PC-3 (cell line): ENCODE measurements at regions not wholly inside any gene's neighbourhood (a gene's known extent, or its start where the extent isn't known, plus 50 kb on each side); places are given as distances from the start of the nearest gene placed in this dataset.

Experiments
- ATAC-seq: fragments of 200-7000 bp; cut with Tn5 transposase; 2 replicates; pipeline ENCODE4 v1.9.1; 2020; ENCODE audit warnings: mild to moderate bottlenecking, moderate library complexity
- BruUV-seq: library from RNA; stranded (reverse); fragments of 400-500 nt; replicated peaks from 2 replicates; lab custom pipeline; 2021; lab: Mats Ljungman, UMichigan
- CTCF ChIA-PET: fragments of 300-600 bp; sonication (Branson Sonifier 250); formaldehyde crosslinking; loops from one replicate; lab custom pipeline; 2022; ENCODE audit warnings: antibody characterized with exemption; lab: Charles Lee
- POLR2A ChIA-PET: fragments of 300-600 bp; sonication (Branson Sonifier 250); formaldehyde crosslinking; loops from one replicate; lab custom pipeline; 2022; ENCODE audit warnings: antibody characterized with exemption; ENCODE audit not compliant: unreplicated experiment; lab: Charles Lee
- DNase-seq: peaks from one replicate; pipeline ENCODE4 v3.0.0-alpha.2; 2015
- H2AFZ ChIP-seq: fragments of 300-600 bp; sonication (generic); 2 replicates; pipeline ENCODE4 v1.6.0; 2016; ENCODE audit warnings: antibody characterized with exemption, low read length
- H3F3A ChIP-seq: fragments of 300-600 bp; sonication (generic); one replicate; pipeline ENCODE4 v1.6.0; 2017; ENCODE audit warnings: antibody characterized with exemption, low read length, control low read depth, mild to moderate bottlenecking; ENCODE audit not compliant: unreplicated experiment
- H3K27ac ChIP-seq: fragments of 300-600 bp; sonication (generic); 2 replicates; pipeline ENCODE4 v1.5.1; 2016; ENCODE audit warnings: mild to moderate bottlenecking, low read length
- H3K27me3 ChIP-seq: fragments of 300-600 bp; sonication (generic); 2 replicates; pipeline ENCODE4 v1.6.1; 2016; ENCODE audit warnings: low read length, mixed read lengths
- H3K36me3 ChIP-seq: fragments of 300-600 bp; sonication (generic); 2 replicates; pipeline ENCODE4 v1.6.1; 2016; ENCODE audit warnings: low read depth, mixed run types, low read length, mixed read lengths
- H3K4me1 ChIP-seq: fragments of 300-600 bp; sonication (generic); 2 replicates; pipeline ENCODE4 v1.5.1; 2016; ENCODE audit warnings: low read length; ENCODE audit not compliant: insufficient read depth
- H3K4me2 ChIP-seq: fragments of 300-600 bp; sonication (generic); 2 replicates; pipeline ENCODE4 v1.6.0; 2016; ENCODE audit warnings: low read length
- H3K4me3 ChIP-seq: fragments of 300-600 bp; sonication (generic); 2 replicates; pipeline ENCODE4 v1.5.1; 2016; ENCODE audit warnings: mild to moderate bottlenecking, low read length, mixed read lengths
- H3K79me2 ChIP-seq: fragments of 300-600 bp; sonication (generic); 2 replicates; pipeline ENCODE4 v1.6.1; 2017; ENCODE audit warnings: low read length, mixed read lengths
- H3K9ac ChIP-seq: fragments of 300-600 bp; sonication (generic); 2 replicates; pipeline ENCODE4 v1.6.0; 2016; ENCODE audit warnings: mild to moderate bottlenecking, low read length
- H3K9me2 ChIP-seq: fragments of 300-600 bp; sonication (generic); replicated peaks from 2 replicates; pipeline ENCODE4 v1.6.1; 2016; ENCODE audit warnings: mixed run types, low read length, mixed read lengths
- H3K9me3 ChIP-seq: fragments of 300-600 bp; sonication (generic); 2 replicates; pipeline ENCODE4 v1.6.1; 2016; ENCODE audit warnings: low read length, mixed read lengths
- H4K20me1 ChIP-seq: fragments of 300-600 bp; sonication (generic); 2 replicates; pipeline ENCODE4 v1.6.1; 2016; ENCODE audit warnings: low read length, mixed read lengths
- CTCF ChIP-seq: fragments of 300-600 bp; sonication (generic); conservative IDR thresholded peaks from 2 replicates; pipeline ENCODE4 v1.5.1; 2017; ENCODE audit warnings: antibody characterized with exemption, low read depth, mild to moderate bottlenecking, low read length
- EZH2 ChIP-seq: fragments of 300-600 bp; sonication (generic); IDR thresholded peaks from one replicate; pipeline ENCODE4 v1.6.1; 2017; ENCODE audit warnings: antibody characterized with exemption, mild to moderate bottlenecking, low read length; ENCODE audit not compliant: unreplicated experiment
- EZH2phosphoT487 ChIP-seq: fragments of 300-600 bp; sonication (generic); IDR thresholded peaks from 2 replicates; pipeline ENCODE4 v1.6.1; 2018; ENCODE audit warnings: mild to moderate bottlenecking, antibody characterized with exemption, low read length, borderline replicate concordance
- intact Hi-C: fragments of 100-400 bp; cut with micrococcal nuclease; formaldehyde crosslinking; loops from 2 replicates; pipeline ENCODE4 v1.9.0; 2023

GRCh38 chr18:68362907-68363306 lies 352.0 kb downstream of the TMX3 start:
- POLR2A ChIA-PET, result no interaction called here

GRCh38 chr18:68355637-68356036 lies 359.3 kb downstream of the TMX3 start:
- ATAC-seq, result no peak
- Histone ChIP-seq H3K36me3 (no peaks in the 10 kb centered on the region), H3K27ac (no peak overlapping the region), H4K20me1 (no peaks in the 10 kb centered on the region), H3K4me3 (no peak overlapping the region), H2AFZ (no peak overlapping the region), H3K79me2 (no peaks in the 10 kb centered on the region), H3K9me3 (no peaks in the 10 kb centered on the region), H3K4me1 (no peaks in the 10 kb centered on the region), H3F3A (no peaks in the 10 kb centered on the region), H3K4me2 (no peak overlapping the region), H3K9me2 (no peaks in the 10 kb centered on the region), H3K27me3 (no peaks in the 10 kb centered on the region), H3K9ac (no peak overlapping the region)
- POLR2A ChIA-PET, result no interaction called here
- no TSS peak for BruUV-seq
- CTCF ChIA-PET, result no interaction called here
- intact Hi-C loops, result no loop called here
- DNase-seq, result no peak
- TF ChIP-seq EZH2phosphoT487 (no peak), EZH2 (no peak), CTCF (no peak)

More at GRCh38 chr18:68362907-68363306, 352.0 kb downstream of the TMX3 start:
- H3K36me3 ChIP-seq, result no peaks in the 10 kb centered on the region
- H3K4me1 ChIP-seq, result no peaks in the 10 kb centered on the region
- H3F3A ChIP-seq, result no peaks in the 10 kb centered on the region
- ATAC-seq (no peak), DNase-seq (no peak)
- H3K79me2 ChIP-seq, result no peaks in the 10 kb centered on the region
- CTCF ChIA-PET, result no interaction called here
- H3K9ac ChIP-seq, result no peak overlapping the region
- H3K9me2 ChIP-seq, result no peaks in the 10 kb centered on the region
- intact Hi-C loops, result no loop called here
- no peak overlapping the region for H3K27ac ChIP-seq
- H3K27me3 ChIP-seq, result no peaks in the 10 kb centered on the region
- H4K20me1 ChIP-seq, result no peaks in the 10 kb centered on the region
- TF ChIP-seq CTCF (no peak), EZH2phosphoT487 (no peak), EZH2 (no peak)
- no TSS peak for BruUV-seq
- H2AFZ ChIP-seq, result no peak overlapping the region
- H3K4me2 ChIP-seq, result no peak overlapping the region
- H3K9me3 ChIP-seq, result no peaks in the 10 kb centered on the region
- H3K4me3 ChIP-seq, result no peak overlapping the region

DNA sequence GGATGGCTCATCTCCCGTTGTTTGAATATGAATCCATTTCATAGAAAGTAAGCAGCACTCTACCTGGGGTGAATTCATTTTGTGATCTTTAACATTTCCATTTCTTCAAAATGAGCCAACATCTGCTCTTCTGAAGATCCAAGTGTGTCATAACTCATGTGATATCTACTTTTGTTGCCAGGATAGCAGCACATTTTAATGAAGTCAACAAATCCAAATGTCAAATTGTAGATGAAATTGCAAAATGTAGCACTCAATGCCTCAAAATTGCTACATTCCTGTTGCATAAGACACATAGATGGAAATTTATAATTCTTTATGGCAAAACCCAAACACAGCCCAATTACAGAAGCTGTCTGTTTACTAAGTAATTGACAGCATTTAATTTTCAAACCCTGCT lies 360.7 kb downstream of the TMX3 start:
- intact Hi-C loops, result no loop called here
- ATAC-seq (no peak), DNase-seq (no peak)
- H3K9ac ChIP-seq, result no peak overlapping the region
- H3K27me3 ChIP-seq, result no peaks in the 10 kb centered on the region
- H3K79me2 ChIP-seq, result no peaks in the 10 kb centered on the region
- H3K4me1 ChIP-seq, result no peaks in the 10 kb centered on the region
- no peak overlapping the region for H3K27ac ChIP-seq
- no peaks in the 10 kb centered on the region for H3K36me3 ChIP-seq
- no peak overlapping the region for H3K4me2 ChIP-seq
- no peaks in the 10 kb centered on the region for H3K9me2 ChIP-seq
- TF ChIP-seq EZH2phosphoT487 (no peak), EZH2 (no peak), CTCF (no peak)
- no peaks in the 10 kb centered on the region for H4K20me1 ChIP-seq
- no peaks in the 10 kb centered on the region for H3K9me3 ChIP-seq
- H3K4me3 ChIP-seq, result no peak overlapping the region
- no peak overlapping the region for H2AFZ ChIP-seq
- no TSS peak for BruUV-seq
- POLR2A ChIA-PET, result no interaction called here
- H3F3A ChIP-seq, result no peaks in the 10 kb centered on the region
- CTCF ChIA-PET, result no interaction called here
